Thymus (tissue), 11 donors: ENCODE measurements at regions not wholly inside any gene's neighbourhood (a gene's known extent, or its start where the extent isn't known, plus 50 kb on each side); places are given as distances from the start of the nearest gene placed in this dataset.

Source experiments
- DNase-seq, 9 donors: peaks; one replicate each; pipeline ENCODE4 v3.0.0-alpha.2; 2013; ENCODE audit warnings: low spot score in 9 of 9, low read depth in 6 of 9, missing footprints in 1 of 9
- H3K27ac ChIP-seq, 2 donors: one replicate each; pipeline ENCODE4 v1.5.1; 2013; ENCODE audit warnings: control low read depth in 1 of 2, low read depth in 1 of 2, low read length in 1 of 2, mild to moderate bottlenecking in 1 of 2, moderate library complexity in 1 of 2
- H3K27me3 ChIP-seq, 2 donors: one replicate each; pipeline ENCODE4 v1.5.1; 2013; ENCODE audit warnings: low read length in 1 of 2; ENCODE audit not compliant: control insufficient read depth in 2 of 2, insufficient read depth in 1 of 2
- H3K36me3 ChIP-seq, 2 donors: one replicate each; pipeline ENCODE4 v1.5.1; 2013; ENCODE audit warnings: low read length in 1 of 2, mild to moderate bottlenecking in 1 of 2, moderate library complexity in 1 of 2; ENCODE audit not compliant: control insufficient read depth in 2 of 2, insufficient read depth in 2 of 2
- H3K4me1 ChIP-seq, 2 donors: one replicate each; pipeline ENCODE4 v1.5.1; 2013; ENCODE audit warnings: low read length in 2 of 2; ENCODE audit not compliant: control insufficient read depth in 2 of 2, insufficient read depth in 2 of 2
- H3K4me3 ChIP-seq, 2 donors: one replicate each; pipeline ENCODE4 v1.5.1; 2013; ENCODE audit warnings: low read length in 2 of 2, control low read depth in 1 of 2, mild to moderate bottlenecking in 1 of 2
- H3K9me3 ChIP-seq, 2 donors: one replicate each; pipeline ENCODE4 v1.5.1; 2013; ENCODE audit warnings: low read length in 1 of 2, mild to moderate bottlenecking in 1 of 2; ENCODE audit not compliant: control insufficient read depth in 2 of 2, insufficient read depth in 1 of 2
- WGBS: extraction: QIAGEN DNeasy Blood & Tissue Kit; methylation state at CpG from one replicate; pipeline ENCODE4 v1.1.7; 2013; 5-methylcytosine and 5-hydroxymethylcytosine counted together
- donor health status: healthy.

- DNase-seq, result no peak
- 75% methylated on average over 2 of the region's 2 CpGs for WGBS
- Histone ChIP-seq H3K36me3 (no peaks in the 10 kb centered on the region), H3K27me3 (no peaks in the 10 kb centered on the region), H3K4me3 (no peak overlapping the region), H3K4me1 (no peaks in the 10 kb centered on the region), H3K9me3 (peaks cover 11 to 48% of the 10 kb centered on the region in 2 donors), H3K27ac (no peak overlapping the region)
These were observed 79.3 kb upstream of the ZNF716 start for GRCh38 chr7:57370739-57371098.

DNA sequence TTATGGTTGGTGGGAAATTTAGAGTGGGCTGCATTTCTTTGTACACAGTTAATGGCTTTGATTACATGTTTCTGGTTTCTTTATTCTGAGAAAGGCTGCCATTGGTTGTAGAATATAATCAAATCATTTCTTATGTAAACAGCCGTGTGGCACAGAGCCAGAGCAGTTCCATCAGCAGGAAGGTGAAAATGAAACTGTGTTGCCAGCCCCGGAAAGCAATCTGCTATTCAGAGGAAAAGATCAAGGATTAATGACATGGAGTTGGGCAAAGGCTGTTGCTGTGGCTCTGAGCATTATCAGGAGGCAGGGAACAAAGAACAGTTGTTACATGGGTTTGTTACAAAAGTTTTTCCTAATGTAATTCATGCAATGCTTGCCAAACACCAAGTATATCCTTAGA is 74.2 kb upstream of the ZNF716 start:
- Histone ChIP-seq H3K36me3 (no peaks in the 10 kb centered on the region), H3K4me3 (no peak overlapping the region), H3K4me1 (no peaks in the 10 kb centered on the region), H3K9me3 (peaks cover 8 to 46% of the 10 kb centered on the region in 2 donors), H3K27ac (no peak overlapping the region), H3K27me3 (no peaks in the 10 kb centered on the region)
- 80% methylated on average over 2 of the region's 2 CpGs for WGBS
- no peak for DNase-seq

DNA sequence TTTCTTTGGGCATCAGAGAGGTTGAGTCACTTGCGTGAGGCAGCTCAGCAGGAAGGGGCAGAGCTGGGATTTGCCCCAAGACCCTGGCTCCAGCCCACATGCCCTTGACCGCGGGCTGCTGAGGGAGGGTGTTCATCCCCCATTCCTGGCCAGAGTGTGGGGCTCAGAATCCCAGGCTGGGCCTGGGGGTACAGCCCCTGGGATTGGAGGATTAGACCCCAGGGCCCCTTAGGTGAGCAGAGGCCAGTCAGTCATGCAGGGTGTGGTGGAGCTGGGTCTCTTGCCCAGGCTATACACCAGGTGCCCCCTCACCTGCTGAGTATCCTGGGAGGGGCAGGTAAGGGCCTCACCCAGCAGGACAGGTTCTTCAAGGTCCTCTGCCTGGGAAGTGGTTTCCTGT is 68.4 kb upstream of the ZNF716 start:
- Histone ChIP-seq H3K9me3 (peaks cover 10 to 73% of the 10 kb centered on the region in 2 donors), H3K4me3 (no peak overlapping the region), H3K27ac (no peak overlapping the region), H3K4me1 (no peaks in the 10 kb centered on the region), H3K27me3 (no peaks in the 10 kb centered on the region), H3K36me3 (no peaks in the 10 kb centered on the region)
- WGBS, result 89% methylated on average over 3 of the region's 3 CpGs
- no peak for DNase-seq

- Histone ChIP-seq H3K36me3 (no peaks in the 10 kb centered on the region), H3K9me3 (peaks cover 17 to 77% of the 10 kb centered on the region in 2 donors), H3K4me3 (no peak overlapping the region), H3K4me1 (no peaks in the 10 kb centered on the region), H3K27me3 (no peaks in the 10 kb centered on the region), H3K27ac (no peak overlapping the region)
- 86% methylated on average over 9 of the region's 9 CpGs for WGBS
- no peak for DNase-seq
These were observed 65.6 kb upstream of the ZNF716 start for GRCh38 chr7:57384380-57384779.

GRCh38 chr7:57385668-57386067 is 64.3 kb upstream of the ZNF716 start:
- peaks cover 17 to 70% of the 10 kb centered on the region in 2 donors for H3K9me3 ChIP-seq
- WGBS, result 83% methylated on average over 5 of the region's 5 CpGs
- H3K4me1 ChIP-seq, result no peaks in the 10 kb centered on the region
- H3K27me3 ChIP-seq, result no peaks in the 10 kb centered on the region
- H3K36me3 ChIP-seq, result no peaks in the 10 kb centered on the region
- no peak overlapping the region for H3K27ac ChIP-seq
- H3K4me3 ChIP-seq, result no peak overlapping the region
- DNase-seq, result no peak

DNA sequence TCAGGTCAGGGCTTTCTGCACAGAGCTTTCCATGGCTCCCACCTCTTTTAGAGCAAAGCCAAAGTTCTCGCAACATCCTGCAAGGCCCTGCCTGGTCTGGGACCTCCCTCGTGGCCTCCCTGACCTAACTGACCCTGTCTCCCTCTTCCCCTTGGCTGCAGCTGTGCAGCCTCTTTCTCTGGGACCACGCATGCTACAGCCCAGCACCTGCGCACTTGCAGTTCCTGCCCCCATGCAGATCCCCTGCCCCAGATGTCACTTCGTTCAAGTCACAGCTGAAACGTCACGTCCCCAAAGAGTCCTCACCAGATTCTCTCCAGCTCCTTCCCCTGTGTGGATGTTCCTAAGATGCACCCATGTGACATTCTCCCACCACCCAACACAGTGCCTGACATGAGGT is 61.2 kb upstream of the ZNF716 start:
- H3K27ac ChIP-seq, result no peak overlapping the region
- peaks cover 11 to 54% of the 10 kb centered on the region in 2 donors for H3K9me3 ChIP-seq
- no peaks in the 10 kb centered on the region for H3K27me3 ChIP-seq
- no peak overlapping the region for H3K4me3 ChIP-seq
- no peaks in the 10 kb centered on the region for H3K36me3 ChIP-seq
- no peaks in the 10 kb centered on the region for H3K4me1 ChIP-seq
- DNase-seq, result no peak
- 81% methylated on average over 7 of the region's 7 CpGs for WGBS

DNA sequence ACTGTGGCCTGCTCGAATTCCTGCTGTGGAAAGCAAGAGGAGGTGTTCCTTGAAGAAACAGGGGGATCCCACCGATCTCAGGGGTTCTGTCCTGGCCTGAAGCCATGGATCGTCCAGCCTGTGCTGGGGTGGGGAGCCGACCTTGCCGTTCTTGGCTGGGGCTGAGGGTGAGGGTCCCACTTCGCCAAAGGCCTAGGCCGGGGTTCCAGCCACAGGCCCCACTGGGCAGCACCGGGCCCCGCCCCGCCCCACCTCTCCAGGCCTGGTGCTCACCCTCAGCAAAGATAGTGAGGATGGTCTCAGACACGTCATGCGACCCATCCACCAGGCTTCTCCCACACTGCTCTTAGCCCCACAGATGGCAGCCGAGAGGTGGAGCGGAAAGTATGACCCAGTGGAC is 51.4 kb upstream of the ZNF716 start:
- DNase-seq, result no peak
- no peaks in the 10 kb centered on the region for H3K4me1 ChIP-seq
- H3K27ac ChIP-seq, result no peak overlapping the region
- H3K4me3 ChIP-seq, result no peak overlapping the region
- no peaks in the 10 kb centered on the region for H3K36me3 ChIP-seq
- H3K27me3 ChIP-seq, result no peaks in the 10 kb centered on the region
- WGBS, result 92% methylated on average over 14 of the region's 14 CpGs
- H3K9me3 ChIP-seq, result peaks cover 14 to 58% of the 10 kb centered on the region in 2 donors

GRCh38 chr7:57399251-57399940 is 50.6 kb upstream of the ZNF716 start:
- Histone ChIP-seq H3K9me3 (peaks cover 17 to 59% of the 10 kb centered on the region in 2 donors), H3K27me3 (no peaks in the 10 kb centered on the region), H3K27ac (no peak overlapping the region), H3K4me3 (no peak overlapping the region), H3K36me3 (no peaks in the 10 kb centered on the region), H3K4me1 (no peaks in the 10 kb centered on the region)
- WGBS, result 85% methylated on average over 6 of the region's 6 CpGs
- no peak for DNase-seq

DNA sequence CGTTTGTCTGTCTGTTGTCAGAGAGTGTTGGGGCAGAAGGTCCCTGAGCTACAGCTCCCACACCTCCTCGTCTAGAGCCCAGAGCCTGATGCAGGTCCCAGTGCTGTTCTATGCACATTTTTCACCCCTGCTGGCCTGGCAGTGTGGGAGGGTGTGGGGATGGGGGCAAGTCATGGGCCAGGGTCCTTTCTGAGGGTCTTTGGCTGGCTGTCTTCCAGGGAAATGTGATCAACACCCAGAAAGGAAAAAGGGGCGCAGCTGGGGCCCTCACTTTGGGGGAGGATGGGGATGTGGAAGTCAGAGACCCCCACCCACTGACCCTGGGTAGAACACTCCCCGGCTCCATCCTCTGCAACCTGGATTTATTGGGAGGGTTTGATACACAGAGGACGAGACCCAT is 50.0 kb upstream of the ZNF716 start:
- peaks cover 20 to 59% of the 10 kb centered on the region in 2 donors for H3K9me3 ChIP-seq
- DNase-seq, result no peak
- H3K27me3 ChIP-seq, result no peaks in the 10 kb centered on the region
- no peaks in the 10 kb centered on the region for H3K4me1 ChIP-seq
- H3K4me3 ChIP-seq, result no peak overlapping the region
- no peaks in the 10 kb centered on the region for H3K36me3 ChIP-seq
- H3K27ac ChIP-seq, result no peak overlapping the region
- WGBS, result 80% methylated on average over 5 of the region's 5 CpGs
